HG03354 (cell line): ENCODE measurements at regions not wholly inside any gene's neighbourhood (a gene's known extent, or its start where the extent isn't known, plus 50 kb on each side); places are given as distances from the start of the nearest gene placed in this dataset.

ENCODE experiments used
- ATAC-seq: cut with Tn5 transposase; IDR thresholded peaks from one replicate; pipeline ENCODE4 v1.9.1; 2021; ENCODE audit warnings: mild to moderate bottlenecking; ENCODE audit not compliant: unreplicated experiment, poor library complexity, severe bottlenecking

- no peak for ATAC-seq
Observed at GRCh38 chr13:76094645-76095044, 458.5 kb downstream of the LMO7 start.

- no peak for ATAC-seq
Observed at GRCh38 chr13:76091076-76091475, 454.9 kb downstream of the LMO7 start.

GRCh38 chr13:76086729-76087128 lies 450.6 kb downstream of the LMO7 start:
- ATAC-seq = no peak

- ATAC-seq = no peak
Observed at GRCh38 chr13:76067850-76068249, 431.7 kb downstream of the LMO7 start.

GRCh38 chr13:76053181-76053580 lies 417.1 kb downstream of the LMO7 start:
- no peak for ATAC-seq

- no peak for ATAC-seq
Observed at GRCh38 chr13:76049376-76049746, 413.2 kb downstream of the LMO7 start.

GRCh38 chr13:76048675-76049375 lies 412.7 kb downstream of the LMO7 start:
- ATAC-seq = no peak

GRCh38 chr13:76048131-76048530 lies 412.0 kb downstream of the LMO7 start:
- ATAC-seq = no peak

GRCh38 chr13:76043874-76044273 lies 407.7 kb downstream of the LMO7 start:
- ATAC-seq = no peak

GRCh38 chr13:76038920-76039716 lies 403.0 kb downstream of the LMO7 start:
- ATAC-seq = no peak

GRCh38 chr13:76036176-76036575 lies 400.0 kb downstream of the LMO7 start:
- no peak for ATAC-seq

- no peak for ATAC-seq
Observed at GRCh38 chr13:76035711-76036110, 399.6 kb downstream of the LMO7 start.

GRCh38 chr13:76029706-76030105 lies 393.6 kb downstream of the LMO7 start:
- no peak for ATAC-seq

GRCh38 chr13:76029088-76029487 lies 393.0 kb downstream of the LMO7 start:
- ATAC-seq = no peak

GRCh38 chr13:76027131-76027530 lies 391.0 kb downstream of the LMO7 start:
- ATAC-seq = no peak

GRCh38 chr13:76025392-76025791 lies 389.3 kb downstream of the LMO7 start:
- no peak for ATAC-seq

- no peak for ATAC-seq
Observed at GRCh38 chr13:76024151-76024550, 388.0 kb downstream of the LMO7 start.

GRCh38 chr13:76023652-76024051 lies 387.5 kb downstream of the LMO7 start:
- no peak for ATAC-seq

- ATAC-seq = no peak
Observed at GRCh38 chr13:76020421-76020955, 384.4 kb downstream of the LMO7 start.

- ATAC-seq = no peak
Observed at GRCh38 chr13:76019421-76020044, 383.4 kb downstream of the LMO7 start.
